Progenitor cell of endocrine pancreas (in vitro differentiated cells): ENCODE measurements at regions not wholly inside any gene's neighbourhood (a gene's known extent, or its start where the extent isn't known, plus 50 kb on each side); places are given as distances from the start of the nearest gene placed in this dataset.

Experiments
- DNase-seq: peaks from one replicate; pipeline ENCODE4 v3.0.0; 2021; ENCODE audit warnings: low spot score; ENCODE audit not compliant: unreplicated experiment
- H3K27ac Mint-ChIP-seq: 2 replicates; pipeline ENCODE4 v1.8.0; 2021; ENCODE audit warnings: mild to moderate bottlenecking, moderate library complexity, mixed read lengths
- H3K27me3 Mint-ChIP-seq: 2 replicates; pipeline ENCODE4 v1.8.0; 2021; ENCODE audit warnings: mixed read lengths
- H3K36me3 Mint-ChIP-seq: 2 replicates; pipeline ENCODE4 v1.8.0; 2022; ENCODE audit warnings: mixed read lengths; ENCODE audit not compliant: insufficient read depth
- H3K4me1 Mint-ChIP-seq: 2 replicates; pipeline ENCODE4 v1.8.0; 2021; ENCODE audit warnings: low read depth, mixed read lengths
- H3K4me3 Mint-ChIP-seq: 2 replicates; pipeline ENCODE4 v1.8.0; 2021; ENCODE audit warnings: low read depth, mild to moderate bottlenecking, moderate library complexity, mixed read lengths
- H3K9me3 Mint-ChIP-seq: 2 replicates; pipeline ENCODE4 v1.8.0; 2021; ENCODE audit warnings: low read depth, mixed read lengths
- TF ChIP-seq, protein P1 (sequence below): fragments of 200-600 bp; sonication (generic); IDR thresholded peaks from one replicate; pipeline ENCODE4 v1.5.0; 2021; ENCODE audit warnings: antibody characterized with exemption, mild to moderate bottlenecking; ENCODE audit not compliant: unreplicated experiment

DNA sequence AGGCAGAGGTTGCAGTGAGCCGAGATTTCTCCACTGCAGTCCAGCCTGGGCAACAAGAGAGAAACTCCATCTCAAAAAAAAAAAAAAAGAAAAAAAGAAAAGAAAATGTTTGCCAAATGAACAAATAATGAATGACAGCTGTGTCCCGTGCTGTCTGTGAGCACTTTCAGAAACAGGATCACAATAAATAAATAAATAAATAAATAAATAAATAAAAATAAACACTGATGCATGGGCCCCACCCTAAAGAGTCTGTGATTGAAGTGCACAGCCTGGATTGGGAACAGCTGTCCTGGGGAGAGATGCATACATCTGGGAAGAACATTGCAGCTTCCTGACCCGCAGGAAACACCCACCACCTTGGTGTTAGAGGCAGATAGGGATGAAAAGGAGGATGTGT lies 123.6 kb downstream of the NPTX2 start:
- Mint-ChIP-seq H3K9me3 (peaks cover 3% of the 10 kb centered on the region), H3K4me1 (no peaks in the 10 kb centered on the region), H3K27me3 (peaks cover 3% of the 10 kb centered on the region), H3K4me3 (no peak overlapping the region), H3K27ac (no peak overlapping the region), H3K36me3 (no peaks in the 10 kb centered on the region)
- TF ChIP-seq, protein P1, sequence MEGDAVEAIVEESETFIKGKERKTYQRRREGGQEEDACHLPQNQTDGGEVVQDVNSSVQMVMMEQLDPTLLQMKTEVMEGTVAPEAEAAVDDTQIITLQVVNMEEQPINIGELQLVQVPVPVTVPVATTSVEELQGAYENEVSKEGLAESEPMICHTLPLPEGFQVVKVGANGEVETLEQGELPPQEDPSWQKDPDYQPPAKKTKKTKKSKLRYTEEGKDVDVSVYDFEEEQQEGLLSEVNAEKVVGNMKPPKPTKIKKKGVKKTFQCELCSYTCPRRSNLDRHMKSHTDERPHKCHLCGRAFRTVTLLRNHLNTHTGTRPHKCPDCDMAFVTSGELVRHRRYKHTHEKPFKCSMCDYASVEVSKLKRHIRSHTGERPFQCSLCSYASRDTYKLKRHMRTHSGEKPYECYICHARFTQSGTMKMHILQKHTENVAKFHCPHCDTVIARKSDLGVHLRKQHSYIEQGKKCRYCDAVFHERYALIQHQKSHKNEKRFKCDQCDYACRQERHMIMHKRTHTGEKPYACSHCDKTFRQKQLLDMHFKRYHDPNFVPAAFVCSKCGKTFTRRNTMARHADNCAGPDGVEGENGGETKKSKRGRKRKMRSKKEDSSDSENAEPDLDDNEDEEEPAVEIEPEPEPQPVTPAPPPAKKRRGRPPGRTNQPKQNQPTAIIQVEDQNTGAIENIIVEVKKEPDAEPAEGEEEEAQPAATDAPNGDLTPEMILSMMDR, result no peak
- DNase-seq, result no peak

DNA sequence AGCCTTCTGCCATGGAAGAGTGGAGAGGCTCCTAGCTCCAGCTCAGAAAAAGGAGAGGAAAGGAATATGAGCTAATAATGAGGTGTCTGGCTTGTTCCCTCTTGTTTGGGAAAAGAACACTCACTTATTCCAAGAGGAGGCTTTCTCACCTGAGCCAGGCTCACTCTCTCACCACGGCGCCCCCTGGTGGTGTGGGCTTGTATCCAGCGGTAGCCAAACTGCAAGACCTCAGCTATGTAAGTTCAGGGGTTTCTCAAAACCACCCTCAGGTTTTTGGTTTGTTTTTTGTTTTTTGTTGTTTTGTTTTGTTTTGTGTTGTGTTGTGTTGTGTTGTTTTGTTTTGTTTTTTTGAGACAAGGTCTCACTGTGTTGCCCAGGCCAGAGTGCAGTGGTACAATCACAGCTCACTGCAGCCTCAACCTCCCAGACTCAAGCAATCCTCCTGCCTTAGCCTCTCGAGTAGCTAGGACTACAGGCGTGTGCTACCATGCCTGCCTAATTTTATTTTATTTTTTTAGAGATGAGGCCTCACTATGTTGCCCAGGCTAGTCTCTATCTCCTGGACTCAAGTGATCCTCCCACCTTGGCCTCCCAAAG lies 124.0 kb downstream of the TMEM130 start:
- Mint-ChIP-seq H3K27ac (no peak overlapping the region), H3K36me3 (no peaks in the 10 kb centered on the region), H3K4me1 (no peaks in the 10 kb centered on the region), H3K27me3 (peaks cover 14% of the 10 kb centered on the region), H3K4me3 (no peak overlapping the region), H3K9me3 (peaks cover 3% of the 10 kb centered on the region)
- DNase-seq, result peak; percentile 84
- TF ChIP-seq, protein P1, result peak; percentile 92

DNA sequence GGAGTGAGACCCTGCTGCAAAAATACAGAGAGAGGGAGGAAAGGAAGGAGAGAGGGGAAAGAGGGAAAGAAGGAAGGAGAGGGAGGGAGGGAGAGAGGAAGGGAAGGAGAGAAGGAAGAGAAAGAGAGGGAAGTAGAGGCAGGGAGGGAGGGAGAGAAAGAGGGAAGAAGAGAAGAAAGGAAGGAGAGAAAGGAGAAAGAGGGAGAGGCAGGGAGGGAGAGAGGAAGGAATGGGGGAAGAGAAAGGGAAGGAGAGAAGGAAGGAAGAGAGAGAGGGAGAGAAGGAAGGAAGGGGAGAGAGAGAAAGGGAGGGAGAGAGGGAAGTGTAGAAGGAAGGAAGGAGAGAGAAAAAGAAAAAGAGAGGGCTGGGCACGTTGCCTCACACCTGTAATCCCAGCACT lies 121.7 kb downstream of the TMEM130 start:
- Mint-ChIP-seq H3K4me1 (no peaks in the 10 kb centered on the region), H3K27ac (no peak overlapping the region), H3K27me3 (peaks cover 14% of the 10 kb centered on the region), H3K4me3 (no peak overlapping the region), H3K9me3 (peaks cover 3% of the 10 kb centered on the region), H3K36me3 (no peaks in the 10 kb centered on the region)
- TF ChIP-seq, protein P1, result no peak
- no peak for DNase-seq

DNA sequence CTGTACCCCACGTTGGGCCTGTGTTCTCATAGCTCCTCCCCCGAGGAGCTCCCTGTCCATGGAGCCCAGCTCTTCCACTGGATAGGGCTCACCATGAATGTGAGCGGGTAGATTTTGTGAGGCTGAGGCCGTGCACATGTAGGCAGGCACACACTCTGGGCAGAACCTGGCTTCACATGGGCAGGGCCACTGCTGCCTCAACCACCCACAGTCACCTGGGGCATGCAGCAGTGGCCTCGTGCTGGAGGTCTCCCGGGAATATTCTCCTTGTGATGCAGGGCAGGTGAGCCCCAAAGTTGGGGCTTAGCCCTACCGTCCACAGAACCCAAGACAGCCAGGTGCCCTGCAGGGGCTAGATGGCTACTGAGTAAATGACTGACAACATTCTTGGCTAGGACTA lies 116.6 kb downstream of the TMEM130 start:
- H3K4me3 Mint-ChIP-seq, result no peak overlapping the region
- TF ChIP-seq, protein P1, result no peak

DNA sequence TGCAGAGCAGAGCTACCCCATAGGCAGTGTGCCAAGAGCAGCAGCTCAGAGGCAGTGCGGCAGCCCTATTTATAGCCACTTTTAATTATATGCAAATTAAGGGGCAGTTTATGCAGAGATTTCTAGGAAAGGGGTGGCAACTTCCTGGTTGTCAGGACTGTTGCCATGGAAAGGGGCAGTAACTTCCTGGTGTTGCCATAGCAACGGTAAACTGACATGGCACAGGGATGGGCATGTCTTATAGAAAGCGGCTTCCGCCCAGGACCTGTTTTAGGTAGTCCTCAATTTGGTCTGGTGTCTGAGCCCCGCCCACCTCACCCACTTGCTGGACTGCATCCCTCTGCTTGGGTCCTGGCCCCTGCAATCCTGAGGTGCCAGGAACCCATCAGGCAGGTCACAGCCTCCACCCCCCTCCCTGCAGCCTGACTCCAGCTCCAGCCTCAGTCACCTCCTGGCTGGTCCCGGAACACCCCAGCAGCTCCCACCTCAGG lies 115.8 kb downstream of the TMEM130 start:
- H3K27me3 Mint-ChIP-seq, result peaks cover 9% of the 10 kb centered on the region
- H3K27ac Mint-ChIP-seq, result no peak overlapping the region
- H3K36me3 Mint-ChIP-seq, result no peaks in the 10 kb centered on the region
- no peaks in the 10 kb centered on the region for H3K9me3 Mint-ChIP-seq
- TF ChIP-seq, protein P1, result no peak
- DNase-seq, result no peak
- no peaks in the 10 kb centered on the region for H3K4me1 Mint-ChIP-seq
- no peak overlapping the region for H3K4me3 Mint-ChIP-seq

More for the DNA sequence above, 116.6 kb downstream of the TMEM130 start:
- peaks cover 6% of the 10 kb centered on the region for H3K27me3 Mint-ChIP-seq
- H3K9me3 Mint-ChIP-seq, result no peaks in the 10 kb centered on the region
- no peaks in the 10 kb centered on the region for H3K4me1 Mint-ChIP-seq
- DNase-seq, result no peak
- no peaks in the 10 kb centered on the region for H3K36me3 Mint-ChIP-seq
- H3K27ac Mint-ChIP-seq, result no peak overlapping the region
